ENCODE measurements at regions not wholly inside any gene's neighbourhood (a gene's known extent, or its start where the extent isn't known, plus 50 kb on each side); places are given as distances from the start of the nearest gene placed in this dataset.
"Not testable (repeated sequence)": the region's sequence is repeated elsewhere in the genome, so short reads cannot be mapped to it uniquely, and the experiment has no call there.

DNA sequence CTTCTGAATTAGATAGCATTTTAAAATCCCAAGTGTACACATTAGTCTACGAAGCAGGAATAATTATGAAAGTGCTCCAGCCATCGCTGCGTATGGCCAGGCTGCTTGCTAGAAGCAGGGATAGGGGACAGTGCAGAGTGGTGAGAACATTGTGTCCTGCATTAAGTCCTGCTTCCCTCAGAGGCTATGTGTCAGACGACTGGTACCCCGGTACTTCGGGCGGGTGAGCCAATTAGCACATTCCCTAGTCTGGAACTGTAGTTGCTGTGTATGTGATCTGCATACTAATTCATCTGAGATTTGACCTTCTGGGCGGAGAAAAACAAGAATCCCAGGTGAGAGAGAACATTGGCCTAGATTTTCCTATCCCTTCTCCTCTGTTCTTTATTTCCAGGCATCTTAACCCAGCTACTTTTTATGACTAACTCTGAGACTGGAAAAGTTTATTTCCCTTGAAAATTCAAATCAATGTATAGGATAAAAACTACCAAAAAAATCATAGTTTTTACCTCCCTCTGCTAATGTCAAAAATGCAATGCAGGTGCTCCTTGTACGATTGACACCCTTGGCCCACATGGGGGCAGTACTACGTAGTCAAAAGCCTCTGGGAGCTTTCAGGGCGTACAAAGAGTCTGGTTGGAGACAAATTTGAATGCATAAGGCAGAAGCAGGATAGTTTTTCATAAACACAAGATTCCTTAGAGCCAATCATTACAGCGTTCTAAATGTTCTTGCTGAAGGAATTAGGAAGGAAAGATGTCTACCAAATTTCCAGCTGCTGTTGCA, 764.3 kb downstream of the NOVA1 start:
- H3K9me3 Mint-ChIP-seq: peaks cover 12% of the 10 kb centered on the region
- H3K36me3 Mint-ChIP-seq (ENCODE audit: low read depth): no peaks in the 10 kb centered on the region

DNA sequence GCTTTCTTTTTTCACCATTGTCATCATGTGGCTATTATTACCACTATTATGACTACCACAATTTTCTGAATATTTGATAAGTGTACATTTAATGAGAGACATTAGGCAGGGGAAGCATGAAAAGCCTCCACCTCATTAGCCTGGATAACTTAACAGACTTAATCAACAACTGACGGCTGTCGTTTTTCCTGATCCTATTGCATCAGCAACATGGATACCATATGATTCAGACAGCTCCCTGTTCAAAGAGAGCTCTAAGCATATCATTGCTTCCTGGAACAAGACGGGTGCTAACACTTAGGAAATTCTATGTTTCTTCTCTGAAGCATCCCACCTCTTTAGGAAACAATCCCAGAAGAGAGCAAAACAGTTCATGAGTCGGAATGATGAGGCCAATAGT, 765.2 kb downstream of the NOVA1 start:
- H3K4me1 Mint-ChIP-seq (ENCODE audit: low read depth): no peaks in the 10 kb centered on the region
- intact Hi-C loops (cut with micrococcal nuclease): no loop called here

More for the DNA sequence above, 764.3 kb downstream of the NOVA1 start:
- intact Hi-C loops (cut with micrococcal nuclease): no loop called here
- H3K4me1 Mint-ChIP-seq (ENCODE audit: low read depth): no peaks in the 10 kb centered on the region
- no peaks in the 10 kb centered on the region for H3K27me3 Mint-ChIP-seq (ENCODE audit: insufficient read depth)
- H3K27ac Mint-ChIP-seq: no peak overlapping the region
- H3K4me3 Mint-ChIP-seq: no peak overlapping the region
- no peak for DNase-seq (ENCODE audit: low spot score)

DNA sequence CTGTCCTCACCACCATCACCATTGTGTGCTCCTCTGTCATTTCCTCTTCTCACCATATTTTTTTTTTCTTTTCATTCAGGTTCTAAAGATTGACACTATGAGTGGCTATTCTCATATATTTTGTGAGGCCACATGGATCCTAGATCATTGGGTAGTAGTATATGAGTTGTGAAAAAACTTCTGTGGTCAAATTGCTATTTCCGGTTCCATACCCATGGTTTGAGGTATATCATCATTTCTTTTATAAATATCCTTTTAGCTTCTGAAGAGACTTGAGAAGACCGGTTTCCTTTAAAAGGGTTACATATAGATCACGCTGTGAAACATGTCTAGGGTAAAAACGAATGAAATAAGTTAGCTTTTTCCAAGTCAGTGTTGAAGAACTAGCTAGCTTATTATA, 769.3 kb downstream of the NOVA1 start:
- Mint-ChIP-seq H3K36me3 (ENCODE audit: low read depth) (no peaks in the 10 kb centered on the region), H3K27ac (no peak overlapping the region), H3K4me1 (ENCODE audit: low read depth) (no peaks in the 10 kb centered on the region), H3K4me3 (no peak overlapping the region), H3K27me3 (ENCODE audit: insufficient read depth) (no peaks in the 10 kb centered on the region), H3K9me3 (peaks cover 19% of the 10 kb centered on the region)
- intact Hi-C loops (cut with micrococcal nuclease): no loop called here
- DNase-seq (ENCODE audit: low spot score): no peak

More for the DNA sequence above, 765.2 kb downstream of the NOVA1 start:
- Mint-ChIP-seq H3K27ac (no peak overlapping the region), H3K27me3 (ENCODE audit: insufficient read depth) (no peaks in the 10 kb centered on the region), H3K9me3 (peaks cover 6% of the 10 kb centered on the region), H3K36me3 (ENCODE audit: low read depth) (no peaks in the 10 kb centered on the region), H3K4me3 (no peak overlapping the region)
- DNase-seq (ENCODE audit: low spot score): no peak

DNA sequence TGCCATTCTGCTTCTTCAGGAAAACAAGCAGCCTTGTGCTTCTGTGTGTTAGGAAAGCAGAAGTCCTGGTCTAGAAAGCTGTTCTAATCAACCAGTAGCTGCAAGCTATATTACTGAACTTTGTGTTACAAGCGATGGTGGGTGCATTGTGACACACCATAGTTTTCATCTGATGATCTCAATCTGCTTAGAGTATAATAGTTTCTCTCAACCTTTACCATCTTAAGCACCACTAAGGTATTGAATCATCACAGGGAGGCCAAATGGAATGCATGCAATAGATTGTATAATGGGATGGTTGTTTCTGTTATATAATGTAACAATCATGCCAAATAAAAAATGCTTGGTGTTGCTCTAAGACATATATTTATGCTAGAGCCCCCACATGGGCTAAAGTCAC, 771.7 kb downstream of the NOVA1 start:
- Mint-ChIP-seq H3K4me1 (ENCODE audit: low read depth) (no peaks in the 10 kb centered on the region), H3K27me3 (ENCODE audit: insufficient read depth) (no peaks in the 10 kb centered on the region), H3K4me3 (no peak overlapping the region), H3K36me3 (ENCODE audit: low read depth) (no peaks in the 10 kb centered on the region), H3K27ac (no peak overlapping the region), H3K9me3 (peaks cover 22% of the 10 kb centered on the region)
- intact Hi-C loops (cut with micrococcal nuclease): no loop called here
- DNase-seq (ENCODE audit: low spot score): no peak

DNA sequence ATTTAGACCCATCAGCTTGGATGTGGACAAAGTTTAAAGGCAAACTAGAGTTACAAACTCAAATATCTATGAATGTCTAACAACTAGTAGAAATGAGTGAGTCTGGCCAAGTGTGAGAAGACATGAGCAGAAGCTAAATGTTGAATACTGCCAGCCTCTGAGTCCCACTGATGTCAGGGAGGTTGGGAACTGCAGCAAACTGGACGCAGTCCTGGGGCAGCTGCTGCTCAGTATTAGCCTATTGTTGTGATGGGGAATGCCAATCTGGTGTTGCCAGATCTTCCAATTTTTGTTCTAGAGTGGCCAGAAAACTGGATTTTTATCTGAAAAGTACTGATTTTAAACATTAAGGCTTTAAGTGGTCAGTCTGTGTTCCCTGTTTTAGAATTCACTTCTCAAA, 770.4 kb upstream of the STXBP6 start:
- Mint-ChIP-seq H3K36me3 (ENCODE audit: low read depth) (no peaks in the 10 kb centered on the region), H3K4me3 (no peak overlapping the region), H3K9me3 (peaks cover 34% of the 10 kb centered on the region), H3K27ac (no peak overlapping the region), H3K4me1 (ENCODE audit: low read depth) (no peaks in the 10 kb centered on the region), H3K27me3 (ENCODE audit: insufficient read depth) (no peaks in the 10 kb centered on the region)
- no peak for DNase-seq (ENCODE audit: low spot score)
- intact Hi-C loops (cut with micrococcal nuclease): no loop called here

DNA sequence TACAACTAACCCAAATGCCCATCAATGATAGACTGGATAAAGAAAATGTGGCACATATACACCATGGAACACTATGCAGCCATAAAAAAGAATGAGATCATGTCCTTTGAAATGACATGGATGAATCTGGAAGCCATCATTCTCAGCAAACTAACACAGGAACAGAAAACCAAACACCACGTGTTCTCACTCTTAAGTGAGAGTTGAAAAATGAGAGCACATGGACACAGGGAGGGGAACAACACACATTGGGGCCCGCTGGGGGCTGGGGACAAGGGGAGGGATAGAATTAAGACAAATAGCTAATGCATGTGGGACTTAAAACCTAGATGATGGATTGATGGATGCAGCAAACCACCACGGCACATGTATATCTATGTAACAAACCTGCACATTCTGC, 764.7 kb upstream of the STXBP6 start:
- H3K36me3 Mint-ChIP-seq (ENCODE audit: low read depth); H3K4me3 Mint-ChIP-seq; H3K27ac Mint-ChIP-seq; H3K27me3 Mint-ChIP-seq (ENCODE audit: insufficient read depth); H3K4me1 Mint-ChIP-seq (ENCODE audit: low read depth); intact Hi-C loops (cut with micrococcal nuclease); DNase-seq (ENCODE audit: low spot score): not testable (repeated sequence)
- peaks cover 53% of the 10 kb centered on the region for H3K9me3 Mint-ChIP-seq

DNA sequence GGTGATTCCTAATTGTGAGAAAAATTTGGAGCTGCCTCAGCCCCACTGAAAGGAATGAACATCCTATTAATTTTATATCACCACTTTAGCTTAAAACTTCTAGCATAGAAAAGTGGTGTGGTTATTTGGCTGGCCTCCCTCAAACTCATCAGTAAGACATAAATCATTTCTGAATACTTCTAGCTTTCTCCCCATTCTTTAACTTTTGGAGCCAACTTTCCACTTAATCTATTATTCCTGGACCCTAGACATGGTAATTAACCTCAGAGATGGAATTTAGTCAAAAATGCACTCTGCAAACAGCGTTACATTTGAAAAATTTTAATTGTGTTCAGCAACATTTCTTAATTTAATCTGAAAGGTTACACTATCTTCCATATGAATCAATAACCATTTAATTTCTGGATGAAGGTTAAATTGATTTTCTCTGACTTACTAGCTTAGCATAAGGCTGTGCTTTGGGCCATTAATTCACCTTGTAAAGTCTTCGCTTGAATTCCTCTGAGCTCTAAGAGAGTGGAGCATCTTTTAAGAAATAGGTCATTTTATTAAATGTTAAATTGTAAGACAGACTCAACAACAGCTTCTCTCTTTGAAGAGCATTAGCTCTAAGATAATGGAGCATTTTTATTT, 753.6 kb upstream of the STXBP6 start:
- H3K4me3 Mint-ChIP-seq: no peak overlapping the region
- peaks cover 27% of the 10 kb centered on the region for H3K9me3 Mint-ChIP-seq
- intact Hi-C loops (cut with micrococcal nuclease): no loop called here
- no peak overlapping the region for H3K27ac Mint-ChIP-seq
- no peaks in the 10 kb centered on the region for H3K36me3 Mint-ChIP-seq (ENCODE audit: low read depth)
- DNase-seq (ENCODE audit: low spot score): no peak
- H3K4me1 Mint-ChIP-seq (ENCODE audit: low read depth): no peaks in the 10 kb centered on the region
- H3K27me3 Mint-ChIP-seq (ENCODE audit: insufficient read depth): no peaks in the 10 kb centered on the region

DNA sequence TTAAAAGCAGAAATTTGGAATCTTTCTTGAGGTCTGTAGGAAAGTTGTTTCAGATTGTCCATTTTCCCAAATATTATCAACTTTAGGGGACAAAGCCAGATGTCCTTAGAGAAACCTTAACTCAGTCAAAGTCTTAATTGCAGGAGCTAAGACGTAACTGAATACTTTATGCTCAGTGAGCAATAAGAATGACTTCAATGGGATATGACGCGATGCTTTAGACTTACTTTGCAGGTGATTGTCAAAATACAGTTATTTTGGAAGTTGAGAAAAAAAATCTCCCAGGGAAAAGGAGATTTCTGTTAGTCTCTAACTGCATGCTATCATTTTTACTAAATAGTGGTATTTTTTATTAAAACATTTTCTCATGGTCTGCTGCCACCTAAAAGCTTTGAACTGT, 750.9 kb upstream of the STXBP6 start:
- no peak overlapping the region for H3K27ac Mint-ChIP-seq
- no peaks in the 10 kb centered on the region for H3K36me3 Mint-ChIP-seq (ENCODE audit: low read depth)
- DNase-seq (ENCODE audit: low spot score): no peak
- no peaks in the 10 kb centered on the region for H3K4me1 Mint-ChIP-seq (ENCODE audit: low read depth)
- no peaks in the 10 kb centered on the region for H3K27me3 Mint-ChIP-seq (ENCODE audit: insufficient read depth)
- intact Hi-C loops (cut with micrococcal nuclease): no loop called here
- H3K9me3 Mint-ChIP-seq: peaks cover 27% of the 10 kb centered on the region
- no peak overlapping the region for H3K4me3 Mint-ChIP-seq

DNA sequence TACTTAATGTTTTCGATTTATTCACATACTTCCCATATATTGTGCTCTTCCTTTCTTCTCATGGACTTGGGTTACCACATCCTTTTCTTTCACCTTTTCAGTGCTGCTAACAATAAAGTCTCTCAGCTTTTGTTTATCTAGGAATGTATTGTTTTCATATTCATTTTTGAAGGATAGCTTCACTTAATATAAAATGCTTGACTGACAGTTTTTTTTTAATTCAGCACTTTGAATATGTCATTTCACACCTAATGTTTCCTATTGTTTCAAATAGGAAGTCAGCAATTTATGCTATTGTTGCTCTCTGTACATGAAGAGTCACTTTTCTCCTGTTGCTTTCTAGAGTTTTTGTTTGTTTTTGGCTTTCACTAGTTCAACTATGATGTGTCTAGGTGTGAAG, 738.3 kb upstream of the STXBP6 start:
- Mint-ChIP-seq H3K4me1 (ENCODE audit: low read depth) (no peaks in the 10 kb centered on the region), H3K36me3 (ENCODE audit: low read depth) (no peaks in the 10 kb centered on the region), H3K27ac (no peak overlapping the region), H3K27me3 (ENCODE audit: insufficient read depth) (no peaks in the 10 kb centered on the region), H3K4me3 (no peak overlapping the region), H3K9me3 (peaks cover 33% of the 10 kb centered on the region)
- DNase-seq (ENCODE audit: low spot score): no peak
- intact Hi-C loops (cut with micrococcal nuclease): no loop called here

DNA sequence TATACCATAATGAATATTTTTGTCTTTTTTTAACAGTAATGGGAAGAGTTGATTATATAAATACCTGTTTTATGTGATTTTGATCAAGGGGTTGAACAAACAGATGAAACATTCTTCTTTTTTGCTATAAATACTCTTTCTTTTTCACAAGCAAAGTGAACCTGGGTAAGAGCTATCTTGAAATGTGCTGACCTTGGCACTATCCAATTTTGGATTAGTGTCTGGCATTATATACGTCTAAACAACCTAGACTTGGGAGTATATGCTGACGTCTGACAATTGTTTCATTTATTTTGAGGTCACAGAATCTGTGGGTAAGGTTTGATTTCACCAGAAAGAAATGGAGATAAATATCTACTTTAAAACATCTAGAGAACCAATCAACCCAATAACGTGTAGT, 716.0 kb upstream of the STXBP6 start:
- peaks cover 27% of the 10 kb centered on the region for H3K9me3 Mint-ChIP-seq
- no peaks in the 10 kb centered on the region for H3K27me3 Mint-ChIP-seq (ENCODE audit: insufficient read depth)
- no peak overlapping the region for H3K4me3 Mint-ChIP-seq
- intact Hi-C loops (cut with micrococcal nuclease): no loop called here
- H3K36me3 Mint-ChIP-seq (ENCODE audit: low read depth): no peaks in the 10 kb centered on the region
- no peak overlapping the region for H3K27ac Mint-ChIP-seq
- no peaks in the 10 kb centered on the region for H3K4me1 Mint-ChIP-seq (ENCODE audit: low read depth)
- no peak for DNase-seq (ENCODE audit: low spot score)

DNA sequence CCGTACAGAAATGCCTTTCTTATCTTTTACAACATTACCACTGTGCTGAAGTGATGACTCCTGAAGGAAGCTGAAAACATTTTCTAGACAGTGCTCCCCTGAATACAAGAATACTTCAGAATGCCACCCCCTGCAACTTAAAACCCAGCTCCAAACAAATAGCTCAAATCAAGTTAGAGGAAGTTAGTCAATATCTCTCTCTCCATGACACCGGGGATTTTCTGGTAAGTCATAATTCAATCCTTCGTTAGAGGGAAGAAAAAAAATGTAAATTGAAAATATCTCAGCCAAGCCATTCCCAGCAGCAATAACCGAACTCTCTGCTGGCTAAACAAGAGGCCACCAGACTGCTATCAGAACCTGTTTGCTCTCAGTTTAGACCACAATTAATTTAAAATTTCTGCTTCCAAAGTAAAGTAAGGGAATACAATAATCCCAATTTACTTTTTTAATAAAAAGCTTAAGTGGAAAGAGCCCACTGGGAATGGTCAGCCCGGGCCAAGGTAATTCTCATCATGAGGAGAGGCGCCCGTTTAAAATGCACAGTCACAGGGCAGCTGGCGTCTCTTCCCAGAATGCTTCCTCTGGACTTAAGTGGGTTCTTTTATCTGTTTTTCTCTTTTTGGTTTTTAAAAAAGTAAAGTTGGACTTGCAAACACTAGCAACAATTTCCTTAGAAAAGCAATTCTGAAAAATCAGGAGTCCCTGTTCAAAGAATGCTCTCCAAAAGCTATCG, 710.1 kb upstream of the STXBP6 start:
- H3K36me3 Mint-ChIP-seq (ENCODE audit: low read depth): no peaks in the 10 kb centered on the region
- no peaks in the 10 kb centered on the region for H3K4me1 Mint-ChIP-seq (ENCODE audit: low read depth)
- no peaks in the 10 kb centered on the region for H3K27me3 Mint-ChIP-seq (ENCODE audit: insufficient read depth)
- peaks cover 19% of the 10 kb centered on the region for H3K9me3 Mint-ChIP-seq
- DNase-seq (ENCODE audit: low spot score): no peak
- intact Hi-C loops (cut with micrococcal nuclease): no loop called here
- no peak overlapping the region for H3K4me3 Mint-ChIP-seq
- H3K27ac Mint-ChIP-seq: no peak overlapping the region

DNA sequence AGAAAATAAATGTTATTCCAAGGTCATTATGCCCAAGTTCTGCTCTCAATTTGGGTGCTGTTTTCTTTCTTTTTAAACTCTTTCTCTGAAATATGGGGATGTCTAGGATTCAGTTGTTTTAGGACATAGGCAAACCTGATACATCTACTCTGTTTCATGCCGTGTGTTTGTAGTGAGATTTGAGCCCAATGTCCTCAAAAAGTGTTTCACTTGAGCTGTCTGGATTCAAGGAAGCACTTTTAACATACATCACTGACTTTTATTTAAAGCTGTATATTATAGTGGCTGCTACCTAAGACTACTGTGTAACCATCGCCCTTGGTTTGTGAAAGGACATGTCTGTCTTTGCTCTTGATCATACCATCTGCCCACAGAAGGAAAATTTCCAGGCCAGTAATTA, 709.3 kb upstream of the STXBP6 start:
- Mint-ChIP-seq H3K9me3 (peaks cover 16% of the 10 kb centered on the region), H3K4me1 (ENCODE audit: low read depth) (no peaks in the 10 kb centered on the region), H3K27ac (no peak overlapping the region), H3K4me3 (no peak overlapping the region), H3K36me3 (ENCODE audit: low read depth) (no peaks in the 10 kb centered on the region), H3K27me3 (ENCODE audit: insufficient read depth) (no peaks in the 10 kb centered on the region)
- DNase-seq (ENCODE audit: low spot score): no peak
- intact Hi-C loops (cut with micrococcal nuclease): no loop called here

DNA sequence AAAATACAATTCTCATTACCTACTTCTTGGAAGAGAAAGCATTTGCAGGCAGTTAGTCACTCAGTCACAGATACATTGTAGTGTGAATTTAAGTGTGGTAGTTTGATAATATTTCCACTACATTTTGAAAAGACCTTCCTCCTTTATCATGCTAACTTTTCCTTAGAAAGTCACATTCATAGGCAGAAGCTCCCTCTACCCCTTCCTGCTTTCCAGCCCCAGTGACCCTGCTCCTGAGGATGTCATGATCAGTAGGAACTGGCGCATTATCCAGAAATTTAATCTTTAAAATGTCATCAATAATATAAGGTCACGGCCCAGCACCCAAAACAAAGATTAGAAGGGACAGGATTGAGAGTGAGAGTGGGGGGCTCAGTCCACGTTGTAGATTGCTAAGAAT, 707.4 kb upstream of the STXBP6 start:
- H3K27ac Mint-ChIP-seq: no peak overlapping the region
- H3K9me3 Mint-ChIP-seq: peaks cover 20% of the 10 kb centered on the region
- no peak for DNase-seq (ENCODE audit: low spot score)
- no peaks in the 10 kb centered on the region for H3K27me3 Mint-ChIP-seq (ENCODE audit: insufficient read depth)
- intact Hi-C loops (cut with micrococcal nuclease): no loop called here
- no peak overlapping the region for H3K4me3 Mint-ChIP-seq
- no peaks in the 10 kb centered on the region for H3K36me3 Mint-ChIP-seq (ENCODE audit: low read depth)
- H3K4me1 Mint-ChIP-seq (ENCODE audit: low read depth): no peaks in the 10 kb centered on the region

Data from activated T-helper 1 cell treated with anti-CD3 and anti-CD28 coated beads, Interleukin-12 subunit alpha, Interleukin-12 subunit beta, Interleukin-2, Interleukin-4 antibody, amounts not matched to agents 30 ng/mL and 10 ng/mL and 1 ng/mL, durations not matched to agents 14 hours and 24 hours and 36 hours (primary cell).